Neural progenitor cell (in vitro differentiated cells): ENCODE measurements at regions not wholly inside any gene's neighbourhood (a gene's known extent, or its start where the extent isn't known, plus 50 kb on each side); places are given as distances from the start of the nearest gene placed in this dataset.
A peak's percentile ranks its signal among the peaks of the same experiment; 100 is the strongest.

Source experiments
- DNase-seq: peaks from one replicate; pipeline ENCODE4 v3.0.0-alpha.2; 2016; ENCODE audit warnings: low spot score
- H2AFZ ChIP-seq: fragments of 200-600 bp; sonication (generic); replicated peaks from 2 replicates; pipeline ENCODE4 v1.6.1; 2016; ENCODE audit warnings: antibody characterized with exemption
- H3F3A ChIP-seq: fragments of 200-600 bp; sonication (generic); 2 replicates; pipeline ENCODE4 v1.6.1; 2016; ENCODE audit warnings: antibody characterized with exemption, low read depth
- H3K27ac ChIP-seq: fragments of 200-600 bp; sonication (generic); 2 replicates; pipeline ENCODE4 v1.5.1; 2016; ENCODE audit warnings: mild to moderate bottlenecking
- H3K27me3 ChIP-seq: fragments of 200-600 bp; sonication (generic); 2 replicates; pipeline ENCODE4 v1.6.1; 2016; ENCODE audit warnings: mild to moderate bottlenecking, moderate library complexity
- H3K36me3 ChIP-seq: fragments of 200-600 bp; sonication (generic); 2 replicates; pipeline ENCODE4 v1.5.1; 2016
- H3K4me1 ChIP-seq: fragments of 200-600 bp; sonication (generic); 2 replicates; pipeline ENCODE4 v1.6.1; 2016; ENCODE audit warnings: mixed run types
- H3K4me2 ChIP-seq: fragments of 200-600 bp; sonication (generic); 2 replicates; pipeline ENCODE4 v1.6.1; 2016
- H3K4me3 ChIP-seq: fragments of 200-600 bp; sonication (generic); 2 replicates; pipeline ENCODE4 v1.5.1; 2016
- H3K79me2 ChIP-seq: fragments of 200-600 bp; sonication (generic); 2 replicates; pipeline ENCODE4 v1.6.1; 2016; ENCODE audit warnings: low read depth
- H3K9ac ChIP-seq: fragments of 200-600 bp; sonication (generic); 2 replicates; pipeline ENCODE4 v1.6.1; 2016
- H3K9me3 ChIP-seq: fragments of 200-600 bp; sonication (generic); 2 replicates; pipeline ENCODE4 v1.5.1; 2016; ENCODE audit warnings: low read depth
- H4K20me1 ChIP-seq: fragments of 200-600 bp; sonication (generic); 2 replicates; pipeline ENCODE4 v1.6.1; 2016; ENCODE audit warnings: low read depth
- H3K27ac Mint-ChIP-seq: 3 replicates; pipeline ENCODE4 v1.8.0; 2021; ENCODE audit warnings: mixed read lengths
- H3K27me3 Mint-ChIP-seq: 2 replicates; pipeline ENCODE4 v1.8.0; 2022; ENCODE audit warnings: low read depth, mild to moderate bottlenecking, inconsistent platforms, moderate library complexity, mixed read lengths; ENCODE audit not compliant: insufficient read depth
- H3K36me3 Mint-ChIP-seq: 3 replicates; pipeline ENCODE4 v1.8.0; 2021; ENCODE audit warnings: mixed read lengths
- H3K4me1 Mint-ChIP-seq: 3 replicates; pipeline ENCODE4 v1.8.0; 2021; ENCODE audit warnings: mixed read lengths
- H3K4me3 Mint-ChIP-seq: 3 replicates; pipeline ENCODE4 v1.8.0; 2021; ENCODE audit warnings: mild to moderate bottlenecking, moderate library complexity, mixed read lengths
- H3K9me3 Mint-ChIP-seq: 3 replicates; pipeline ENCODE4 v1.8.0; 2020; ENCODE audit warnings: mixed read lengths
- CTCF ChIP-seq: fragments of 200-600 bp; sonication (generic); IDR thresholded peaks from 2 replicates; pipeline ENCODE4 v1.5.1; 2017; ENCODE audit warnings: antibody characterized with exemption, mild to moderate bottlenecking
- EZH2 ChIP-seq: fragments of 200-600 bp; sonication (generic); IDR thresholded peaks from 2 replicates; pipeline ENCODE4 v1.6.1; 2017; ENCODE audit warnings: antibody characterized with exemption, mild to moderate bottlenecking, moderate library complexity
- EZH2phosphoT487 ChIP-seq: fragments of 200-600 bp; sonication (generic); IDR thresholded peaks from 2 replicates; pipeline ENCODE4 v1.6.1; 2017; ENCODE audit warnings: antibody characterized with exemption

- H3K36me3 Mint-ChIP-seq: no peaks in the 10 kb centered on the region
- H3K4me1 Mint-ChIP-seq: peaks cover 13% of the 10 kb centered on the region
- Histone ChIP-seq H3K79me2 (no peaks in the 10 kb centered on the region), H2AFZ (no peak overlapping the region), H3K27me3 (peaks cover 1% of the 10 kb centered on the region), H3K27ac (no peak overlapping the region), H3K9me3 (no peaks in the 10 kb centered on the region), H3K9ac (no peak overlapping the region), H3K36me3 (no peaks in the 10 kb centered on the region), H3K4me3 (no peak overlapping the region), H3K4me2 (no peak overlapping the region), H4K20me1 (no peaks in the 10 kb centered on the region), H3K4me1 (peaks cover 9% of the 10 kb centered on the region), H3F3A (no peaks in the 10 kb centered on the region)
- peaks cover 2% of the 10 kb centered on the region for H3K9me3 Mint-ChIP-seq
- H3K27ac Mint-ChIP-seq: peak overlapping the region; percentile 53
- no peak for DNase-seq
- H3K27me3 Mint-ChIP-seq: peaks cover 23% of the 10 kb centered on the region
- TF ChIP-seq EZH2phosphoT487 (no peak), CTCF (no peak), EZH2 (no peak)
- no peak overlapping the region for H3K4me3 Mint-ChIP-seq
Measured at GRCh38 chr22:49663311-49663711, 164.4 kb downstream of the BRD1 start.

GRCh38 chr22:49662681-49663080 lies 165.0 kb downstream of the BRD1 start:
- Histone ChIP-seq H3K79me2 (no peaks in the 10 kb centered on the region), H3K4me3 (no peak overlapping the region), H3K4me2 (no peak overlapping the region), H3K27ac (no peak overlapping the region), H3F3A (no peaks in the 10 kb centered on the region), H3K36me3 (no peaks in the 10 kb centered on the region), H3K9me3 (no peaks in the 10 kb centered on the region), H3K9ac (no peak overlapping the region), H2AFZ (no peak overlapping the region), H3K27me3 (no peaks in the 10 kb centered on the region), H4K20me1 (no peaks in the 10 kb centered on the region), H3K4me1 (peaks cover 11% of the 10 kb centered on the region)
- peaks cover 2% of the 10 kb centered on the region for H3K9me3 Mint-ChIP-seq
- no peaks in the 10 kb centered on the region for H3K36me3 Mint-ChIP-seq
- TF ChIP-seq EZH2phosphoT487 (no peak), EZH2 (no peak), CTCF (no peak)
- no peak overlapping the region for H3K4me3 Mint-ChIP-seq
- no peak for DNase-seq
- peak overlapping the region; percentile 60 for H3K27ac Mint-ChIP-seq
- peaks cover 16% of the 10 kb centered on the region for H3K4me1 Mint-ChIP-seq
- H3K27me3 Mint-ChIP-seq: peaks cover 23% of the 10 kb centered on the region

GRCh38 chr22:49660794-49661781 lies 166.6 kb downstream of the BRD1 start:
- Mint-ChIP-seq H3K4me1 (peaks cover 14% of the 10 kb centered on the region), H3K27me3 (peaks cover 13% of the 10 kb centered on the region), H3K27ac (no peak overlapping the region), H3K9me3 (peaks cover 5% of the 10 kb centered on the region), H3K36me3 (no peaks in the 10 kb centered on the region), H3K4me3 (no peak overlapping the region)
- Histone ChIP-seq H3K36me3 (no peaks in the 10 kb centered on the region), H3K4me2 (no peak overlapping the region), H2AFZ (no peak overlapping the region), H3K4me1 (peaks cover 11% of the 10 kb centered on the region), H3K9me3 (no peaks in the 10 kb centered on the region), H3K79me2 (no peaks in the 10 kb centered on the region), H3K9ac (no peak overlapping the region), H3K27ac (no peak overlapping the region), H3K4me3 (no peak overlapping the region), H3K27me3 (no peaks in the 10 kb centered on the region), H4K20me1 (no peaks in the 10 kb centered on the region), H3F3A (no peaks in the 10 kb centered on the region)
- no peak for DNase-seq
- TF ChIP-seq EZH2: no peak
- TF ChIP-seq CTCF: no peak
